Endodermal cell (in vitro differentiated cells): ENCODE measurements at regions not wholly inside any gene's neighbourhood (a gene's known extent, or its start where the extent isn't known, plus 50 kb on each side); places are given as distances from the start of the nearest gene placed in this dataset.
"Not testable (repeated sequence)": the region's sequence is repeated elsewhere in the genome, so short reads cannot be mapped to it uniquely, and the experiment has no call there.

Source experiments
- DNase-seq: peaks from one replicate; pipeline ENCODE4 v3.0.0-alpha.2; 2017
- H3K27ac ChIP-seq: 2 replicates; pipeline ENCODE4 v1.5.1; 2013; ENCODE audit warnings: mild to moderate bottlenecking, low read depth, low read length, moderate library complexity
- H3K27me3 ChIP-seq: 2 replicates; pipeline ENCODE4 v1.6.1; 2013; ENCODE audit warnings: mild to moderate bottlenecking, low read length, moderate library complexity; ENCODE audit not compliant: insufficient read depth, control insufficient read depth, poor library complexity, severe bottlenecking
- H3K36me3 ChIP-seq: 2 replicates; pipeline ENCODE4 v1.7.0; 2013; ENCODE audit warnings: mild to moderate bottlenecking, low read length, moderate library complexity; ENCODE audit not compliant: control insufficient read depth, insufficient read depth
- H3K4me1 ChIP-seq: one replicate; pipeline ENCODE4 v1.7.0; 2013; ENCODE audit warnings: low read length; ENCODE audit not compliant: control insufficient read depth, insufficient read depth
- H3K4me3 ChIP-seq: 2 replicates; pipeline ENCODE4 v1.5.1; 2013; ENCODE audit warnings: mild to moderate bottlenecking, low read length, moderate library complexity
- H3K9ac ChIP-seq: 2 replicates; pipeline ENCODE4 v1.6.1; 2013; ENCODE audit warnings: mild to moderate bottlenecking, low read length, moderate library complexity; ENCODE audit not compliant: poor library complexity, severe bottlenecking; ENCODE audit errors: extremely low read depth
- H3K9me3 ChIP-seq: 2 replicates; pipeline ENCODE4 v1.6.1; 2013; ENCODE audit warnings: mild to moderate bottlenecking, low read length, moderate library complexity; ENCODE audit not compliant: control insufficient read depth
- H3K27ac Mint-ChIP-seq: 2 replicates; pipeline ENCODE4 v1.8.0; 2020; ENCODE audit warnings: mixed read lengths
- H3K27me3 Mint-ChIP-seq: 2 replicates; pipeline ENCODE4 v1.8.0; 2021; ENCODE audit warnings: mild to moderate bottlenecking, mixed read lengths; ENCODE audit not compliant: insufficient read depth
- H3K36me3 Mint-ChIP-seq: 2 replicates; pipeline ENCODE4 v1.8.0; 2020; ENCODE audit warnings: low read depth, mixed read lengths
- H3K4me1 Mint-ChIP-seq: 2 replicates; pipeline ENCODE4 v1.8.0; 2020; ENCODE audit warnings: mixed read lengths
- H3K4me3 Mint-ChIP-seq: 2 replicates; pipeline ENCODE4 v1.8.0; 2020; ENCODE audit warnings: mild to moderate bottlenecking, moderate library complexity, mixed read lengths
- H3K9me3 Mint-ChIP-seq: 2 replicates; pipeline ENCODE4 v1.8.0; 2020; ENCODE audit warnings: mild to moderate bottlenecking, mixed read lengths
- CTCF ChIP-seq: fragments of 200-600 bp; sonication (generic); conservative IDR thresholded peaks from 2 replicates; pipeline ENCODE4 v1.5.0; 2021; ENCODE audit warnings: antibody characterized with exemption, mild to moderate bottlenecking
- WGBS, 2 experiments: methylation state at CpG; one replicate each; pipeline versions ENCODE4 v1.1.5 to v1.1.7; 2013; ENCODE audit warnings: missing lambda C conversion rate in 2 of 2, mixed read lengths in 1 of 2; ENCODE audit not compliant: insufficient coverage in 1 of 2, insufficient read length in 1 of 2; 5-methylcytosine and 5-hydroxymethylcytosine counted together

GRCh38 chr9:18061856-18062255 lies 412.1 kb upstream of the ADAMTSL1 start:
- Mint-ChIP-seq H3K4me1 (no peaks in the 10 kb centered on the region), H3K36me3 (no peaks in the 10 kb centered on the region), H3K9me3 (no peaks in the 10 kb centered on the region), H3K27me3 (peaks cover 36% of the 10 kb centered on the region), H3K27ac (no peak overlapping the region), H3K4me3 (no peak overlapping the region)
- no peak overlapping the region for H3K4me3 ChIP-seq
- no peaks in the 10 kb centered on the region for H3K9me3 ChIP-seq
- no peak for TF ChIP-seq CTCF
- 75% methylated on average over 2 of the region's 2 CpGs; no CpG with 5 or more reads in 1 of the 2 experiments for WGBS, 2 experiments
- no peak overlapping the region for H3K27ac ChIP-seq
- peaks cover 36% of the 10 kb centered on the region for H3K27me3 ChIP-seq
- H3K9ac ChIP-seq = no peak overlapping the region
- no peaks in the 10 kb centered on the region for H3K36me3 ChIP-seq
- no peak for DNase-seq
- H3K4me1 ChIP-seq = no peaks in the 10 kb centered on the region

DNA sequence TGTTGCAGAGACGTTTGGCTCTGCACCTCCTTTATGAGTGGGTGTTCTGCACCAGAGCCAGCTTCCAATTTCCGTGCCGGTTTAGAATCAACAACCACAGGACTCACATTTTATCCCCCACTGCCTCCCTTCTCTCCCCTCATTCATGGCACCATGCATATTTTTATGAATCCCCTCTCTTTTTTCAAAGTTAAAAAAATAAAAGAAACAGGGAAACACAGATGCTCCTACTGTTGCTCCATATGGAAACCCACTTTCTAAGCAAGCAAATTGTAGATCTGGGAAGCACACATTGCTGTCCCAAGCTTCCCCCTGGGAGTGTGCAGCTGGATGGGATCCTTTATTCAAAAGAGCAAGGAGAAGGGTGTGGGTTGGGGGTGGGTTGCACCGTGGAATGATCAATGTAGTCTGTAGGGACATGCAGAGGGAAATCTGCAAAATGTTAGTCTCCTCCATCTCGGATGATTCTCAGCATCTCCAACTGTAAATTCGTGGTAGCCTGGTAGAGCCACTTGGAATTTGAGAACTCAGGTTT lies 410.0 kb upstream of the ADAMTSL1 start:
- Mint-ChIP-seq H3K4me3 (no peak overlapping the region), H3K4me1 (no peaks in the 10 kb centered on the region), H3K27me3 (peaks cover 32% of the 10 kb centered on the region), H3K9me3 (no peaks in the 10 kb centered on the region), H3K27ac (no peak overlapping the region), H3K36me3 (no peaks in the 10 kb centered on the region)
- H3K4me3 ChIP-seq = no peak overlapping the region
- H3K27ac ChIP-seq = no peak overlapping the region
- H3K36me3 ChIP-seq = no peaks in the 10 kb centered on the region
- TF ChIP-seq CTCF = no peak
- DNase-seq = no peak
- WGBS, 2 experiments = 84 to 100% methylated on average over 4 to 6 of the region's 6 CpGs
- no peaks in the 10 kb centered on the region for H3K4me1 ChIP-seq
- H3K9ac ChIP-seq = no peak overlapping the region
- no peaks in the 10 kb centered on the region for H3K9me3 ChIP-seq
- peaks cover 41% of the 10 kb centered on the region for H3K27me3 ChIP-seq

- not testable (repeated sequence) for H3K9me3 Mint-ChIP-seq, H3K4me3 ChIP-seq, H3K4me1 Mint-ChIP-seq, H3K4me3 Mint-ChIP-seq, H3K36me3 Mint-ChIP-seq, H3K27ac Mint-ChIP-seq, H3K27ac ChIP-seq, DNase-seq, H3K36me3 ChIP-seq, H3K9me3 ChIP-seq, H3K4me1 ChIP-seq, H3K9ac ChIP-seq
- WGBS, 2 experiments = 100% methylated on average over 2 of the region's 2 CpGs; no CpG with 5 or more reads in 1 of the 2 experiments
- H3K27me3 Mint-ChIP-seq = peaks cover 28% of the 10 kb centered on the region
- peaks cover 58% of the 10 kb centered on the region for H3K27me3 ChIP-seq
These were observed 407.3 kb upstream of the ADAMTSL1 start for GRCh38 chr9:18066608-18067007.
